Fibroblast of villous mesenchyme (primary cell): ENCODE measurements at regions not wholly inside any gene's neighbourhood (a gene's known extent, or its start where the extent isn't known, plus 50 kb on each side); places are given as distances from the start of the nearest gene placed in this dataset.
A peak's percentile ranks its signal among the peaks of the same experiment; 100 is the strongest.

Experiments used
- DNase-seq: peaks from one replicate; pipeline ENCODE4 v3.0.0-alpha.2; 2010; ENCODE audit warnings: low read depth
- H3K4me3 ChIP-seq: 2 replicates; pipeline ENCODE4 v1.5.1; 2011; ENCODE audit warnings: low read depth, mild to moderate bottlenecking, low read length
- TF ChIP-seq, protein P1 (sequence below): IDR thresholded peaks from 2 replicates; pipeline ENCODE4 v1.5.1; 2012; ENCODE audit warnings: low read depth, mild to moderate bottlenecking, low read length; ENCODE audit not compliant: insufficient read depth

- H3K4me3 ChIP-seq: no peak overlapping the region
- TF ChIP-seq, protein P1, sequence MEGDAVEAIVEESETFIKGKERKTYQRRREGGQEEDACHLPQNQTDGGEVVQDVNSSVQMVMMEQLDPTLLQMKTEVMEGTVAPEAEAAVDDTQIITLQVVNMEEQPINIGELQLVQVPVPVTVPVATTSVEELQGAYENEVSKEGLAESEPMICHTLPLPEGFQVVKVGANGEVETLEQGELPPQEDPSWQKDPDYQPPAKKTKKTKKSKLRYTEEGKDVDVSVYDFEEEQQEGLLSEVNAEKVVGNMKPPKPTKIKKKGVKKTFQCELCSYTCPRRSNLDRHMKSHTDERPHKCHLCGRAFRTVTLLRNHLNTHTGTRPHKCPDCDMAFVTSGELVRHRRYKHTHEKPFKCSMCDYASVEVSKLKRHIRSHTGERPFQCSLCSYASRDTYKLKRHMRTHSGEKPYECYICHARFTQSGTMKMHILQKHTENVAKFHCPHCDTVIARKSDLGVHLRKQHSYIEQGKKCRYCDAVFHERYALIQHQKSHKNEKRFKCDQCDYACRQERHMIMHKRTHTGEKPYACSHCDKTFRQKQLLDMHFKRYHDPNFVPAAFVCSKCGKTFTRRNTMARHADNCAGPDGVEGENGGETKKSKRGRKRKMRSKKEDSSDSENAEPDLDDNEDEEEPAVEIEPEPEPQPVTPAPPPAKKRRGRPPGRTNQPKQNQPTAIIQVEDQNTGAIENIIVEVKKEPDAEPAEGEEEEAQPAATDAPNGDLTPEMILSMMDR: no peak
- no peak for DNase-seq
Observed at GRCh38 chr20:40161391-40161790, 527.6 kb downstream of the MAFB start.

- peak; percentile 45 for DNase-seq
- no peak overlapping the region for H3K4me3 ChIP-seq
- TF ChIP-seq, protein P1: peak; percentile 67
Observed at GRCh38 chr20:40160097-40160550, 528.9 kb downstream of the MAFB start.

GRCh38 chr20:40159276-40159675, 529.8 kb downstream of the MAFB start:
- no peak for DNase-seq
- TF ChIP-seq, protein P1: no peak

GRCh38 chr20:40156600-40157317, 532.3 kb downstream of the MAFB start:
- TF ChIP-seq, protein P1: no peak
- no peak for DNase-seq
- no peak overlapping the region for H3K4me3 ChIP-seq

More at GRCh38 chr20:40159276-40159675, 529.8 kb downstream of the MAFB start:
- H3K4me3 ChIP-seq: no peak overlapping the region

DNA sequence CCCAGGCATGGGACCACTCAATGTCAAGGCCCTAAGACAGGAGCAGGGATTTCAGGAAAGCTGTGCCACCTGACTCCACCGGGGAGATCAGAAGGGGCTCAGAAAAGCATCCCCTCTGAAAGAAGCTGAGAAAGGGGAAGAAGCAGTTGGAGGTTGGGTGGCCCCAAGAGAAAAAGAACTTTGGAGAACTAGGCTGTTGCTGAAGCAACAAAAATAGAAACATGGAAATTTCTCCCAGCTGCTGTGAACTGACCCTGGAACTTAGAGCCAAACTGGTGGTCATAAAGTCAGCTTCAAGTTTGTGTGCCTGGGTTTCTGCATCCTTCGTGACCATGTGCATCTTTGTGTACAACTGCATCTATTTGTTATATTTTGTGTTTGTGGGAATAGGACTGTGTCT, 534.5 kb downstream of the MAFB start:
- DNase-seq: no peak
- TF ChIP-seq, protein P1: no peak
- no peak overlapping the region for H3K4me3 ChIP-seq

GRCh38 chr20:40148886-40149285, 540.1 kb downstream of the MAFB start:
- no peak for DNase-seq
- TF ChIP-seq, protein P1: no peak
- H3K4me3 ChIP-seq: no peak overlapping the region

- no peak for DNase-seq
- TF ChIP-seq, protein P1: no peak
- no peak overlapping the region for H3K4me3 ChIP-seq
Observed at GRCh38 chr20:40146071-40146470, 543.0 kb downstream of the MAFB start.
